SK-N-SH treated with all-trans-retinoic acid at 6 μM for 48 hours (cell line): ENCODE measurements at regions not wholly inside any gene's neighbourhood (a gene's known extent, or its start where the extent isn't known, plus 50 kb on each side); places are given as distances from the start of the nearest gene placed in this dataset.

Source experiments
- ATAC-seq: fragments of 200-7000 bp; cut with Tn5 transposase; 3 replicates; pipeline ENCODE4 v1.9.1; 2020; ENCODE audit warnings: mild to moderate bottlenecking, moderate library complexity
- ARNTL ChIP-seq: fragments of 450-650 bp; formaldehyde crosslinking; IDR thresholded peaks from 2 replicates; pipeline ENCODE4 v1.5.0; 2020; ENCODE audit warnings: low read depth, mild to moderate bottlenecking, moderate library complexity, borderline replicate concordance
- BACH2 ChIP-seq: fragments of 250-450 bp; sonication (Bioruptor Pico); IDR thresholded peaks from 2 replicates; pipeline ENCODE4 v1.9.0; 2021; ENCODE audit warnings: mild to moderate bottlenecking, borderline replicate concordance
- CREB5 ChIP-seq: fragments of 250-450 bp; sonication (Bioruptor Pico); IDR thresholded peaks from 2 replicates; pipeline ENCODE4 v1.5.1; 2020; ENCODE audit warnings: low read depth, mild to moderate bottlenecking, moderate library complexity
- CSDC2 ChIP-seq: fragments of 250-450 bp; sonication (Bioruptor Pico); IDR thresholded peaks from 2 replicates; pipeline ENCODE4 v1.5.0; 2020; ENCODE audit warnings: mild to moderate bottlenecking, moderate library complexity
- ESRRG ChIP-seq: fragments of 250-450 bp; sonication (Bioruptor Pico); IDR thresholded peaks from 2 replicates; pipeline ENCODE4 v1.6.1; 2021; ENCODE audit warnings: mild to moderate bottlenecking
- GLIS3 ChIP-seq: fragments of 250-450 bp; sonication (Bioruptor Pico); IDR thresholded peaks from 2 replicates; pipeline ENCODE4 v1.5.0; 2020; ENCODE audit warnings: mild to moderate bottlenecking, moderate library complexity
- ISL1 ChIP-seq: fragments of 250-450 bp; sonication (Bioruptor Pico); IDR thresholded peaks from 2 replicates; pipeline ENCODE4 v2.1.2; 2022; ENCODE audit warnings: mild to moderate bottlenecking, moderate library complexity
- OSR1 ChIP-seq: fragments of 250-450 bp; sonication (Bioruptor Pico); IDR thresholded peaks from 2 replicates; pipeline ENCODE4 v1.8.0; 2022; ENCODE audit warnings: moderate library complexity, mild to moderate bottlenecking, inconsistent platforms
- POU6F1 ChIP-seq: fragments of 250-450 bp; sonication (Bioruptor Pico); IDR thresholded peaks from 2 replicates; pipeline ENCODE4 v1.8.0; 2021; ENCODE audit warnings: low read depth, mild to moderate bottlenecking, moderate library complexity, borderline replicate concordance
- PPARA ChIP-seq: fragments of 250-450 bp; sonication (Bioruptor Pico); IDR thresholded peaks from 2 replicates; pipeline ENCODE4 v1.5.0; 2020; ENCODE audit warnings: mild to moderate bottlenecking, borderline replicate concordance
- RARB ChIP-seq: fragments of 250-450 bp; sonication (Bioruptor Pico); IDR thresholded peaks from 2 replicates; pipeline ENCODE4 v1.8.0; 2021; ENCODE audit warnings: mild to moderate bottlenecking, moderate library complexity
- SNAI2 ChIP-seq: fragments of 250-450 bp; sonication (Bioruptor Pico); IDR thresholded peaks from 2 replicates; pipeline ENCODE4 v1.5.0; 2020; ENCODE audit warnings: mild to moderate bottlenecking, moderate library complexity
- TCF4 ChIP-seq: fragments of 250-450 bp; sonication (Bioruptor Pico); IDR thresholded peaks from 2 replicates; pipeline ENCODE4 v1.8.0; 2021; ENCODE audit warnings: mild to moderate bottlenecking, moderate library complexity, borderline replicate concordance
- TOX ChIP-seq: fragments of 250-450 bp; sonication (Bioruptor Pico); IDR thresholded peaks from 2 replicates; pipeline ENCODE4 v1.8.0; 2021; ENCODE audit warnings: mild to moderate bottlenecking, moderate library complexity, borderline replicate concordance
- ZC3H10 ChIP-seq: fragments of 250-450 bp; sonication (Bioruptor Pico); IDR thresholded peaks from 2 replicates; pipeline ENCODE4 v1.5.1; 2021; ENCODE audit warnings: mild to moderate bottlenecking, moderate library complexity
- ZFP3 ChIP-seq: fragments of 250-450 bp; sonication (Bioruptor Pico); IDR thresholded peaks from 2 replicates; pipeline ENCODE4 v1.5.0; 2020; ENCODE audit warnings: mild to moderate bottlenecking, moderate library complexity
- ZFP30 ChIP-seq: fragments of 450-650 bp; formaldehyde crosslinking; IDR thresholded peaks from 2 replicates; pipeline ENCODE4 v1.5.0; 2022; ENCODE audit warnings: mild to moderate bottlenecking, moderate library complexity
- ZNF565 ChIP-seq: fragments of 450-650 bp; formaldehyde crosslinking; conservative IDR thresholded peaks from 2 replicates; pipeline ENCODE4 v1.5.0; 2020; ENCODE audit warnings: low read depth, mild to moderate bottlenecking, moderate library complexity
- ZNF70 ChIP-seq: fragments of 450-650 bp; formaldehyde crosslinking; IDR thresholded peaks from 2 replicates; pipeline ENCODE4 v1.5.0; 2020; ENCODE audit warnings: mild to moderate bottlenecking, moderate library complexity
- ZNF8 ChIP-seq: fragments of 450-650 bp; formaldehyde crosslinking; IDR thresholded peaks from 2 replicates; pipeline ENCODE4 v1.5.0; 2020; ENCODE audit warnings: mild to moderate bottlenecking, moderate library complexity
- TF ChIP-seq, protein P1 (sequence below): fragments of 250-450 bp; sonication (Bioruptor Pico); IDR thresholded peaks from 2 replicates; pipeline ENCODE4 v1.5.0; 2020; ENCODE audit warnings: mild to moderate bottlenecking, moderate library complexity
- TF ChIP-seq, protein P2 (sequence below): fragments of 250-450 bp; sonication (Bioruptor Pico); IDR thresholded peaks from 2 replicates; pipeline ENCODE4 v1.5.1; 2021; ENCODE audit warnings: mild to moderate bottlenecking, moderate library complexity
- TF ChIP-seq, protein P3 (sequence below): fragments of 250-450 bp; sonication (Bioruptor Pico); IDR thresholded peaks from 2 replicates; pipeline ENCODE4 v1.8.0; 2020; ENCODE audit warnings: mild to moderate bottlenecking, moderate library complexity, borderline replicate concordance

GRCh38 chr9:89835666-89836065 lies 230.9 kb downstream of the GADD45G start:
- no peak for TF ChIP-seq ZC3H10 (CRISPR knock-in tag)
- TF ChIP-seq GLIS3 (CRISPR knock-in tag), result no peak
- TF ChIP-seq CSDC2 (CRISPR knock-in tag), result no peak
- TF ChIP-seq ZFP30 (CRISPR knock-in tag), result no peak
- no peak for TF ChIP-seq ZNF8
- no peak for TF ChIP-seq BACH2 (CRISPR knock-in tag)
- TF ChIP-seq, protein P1, sequence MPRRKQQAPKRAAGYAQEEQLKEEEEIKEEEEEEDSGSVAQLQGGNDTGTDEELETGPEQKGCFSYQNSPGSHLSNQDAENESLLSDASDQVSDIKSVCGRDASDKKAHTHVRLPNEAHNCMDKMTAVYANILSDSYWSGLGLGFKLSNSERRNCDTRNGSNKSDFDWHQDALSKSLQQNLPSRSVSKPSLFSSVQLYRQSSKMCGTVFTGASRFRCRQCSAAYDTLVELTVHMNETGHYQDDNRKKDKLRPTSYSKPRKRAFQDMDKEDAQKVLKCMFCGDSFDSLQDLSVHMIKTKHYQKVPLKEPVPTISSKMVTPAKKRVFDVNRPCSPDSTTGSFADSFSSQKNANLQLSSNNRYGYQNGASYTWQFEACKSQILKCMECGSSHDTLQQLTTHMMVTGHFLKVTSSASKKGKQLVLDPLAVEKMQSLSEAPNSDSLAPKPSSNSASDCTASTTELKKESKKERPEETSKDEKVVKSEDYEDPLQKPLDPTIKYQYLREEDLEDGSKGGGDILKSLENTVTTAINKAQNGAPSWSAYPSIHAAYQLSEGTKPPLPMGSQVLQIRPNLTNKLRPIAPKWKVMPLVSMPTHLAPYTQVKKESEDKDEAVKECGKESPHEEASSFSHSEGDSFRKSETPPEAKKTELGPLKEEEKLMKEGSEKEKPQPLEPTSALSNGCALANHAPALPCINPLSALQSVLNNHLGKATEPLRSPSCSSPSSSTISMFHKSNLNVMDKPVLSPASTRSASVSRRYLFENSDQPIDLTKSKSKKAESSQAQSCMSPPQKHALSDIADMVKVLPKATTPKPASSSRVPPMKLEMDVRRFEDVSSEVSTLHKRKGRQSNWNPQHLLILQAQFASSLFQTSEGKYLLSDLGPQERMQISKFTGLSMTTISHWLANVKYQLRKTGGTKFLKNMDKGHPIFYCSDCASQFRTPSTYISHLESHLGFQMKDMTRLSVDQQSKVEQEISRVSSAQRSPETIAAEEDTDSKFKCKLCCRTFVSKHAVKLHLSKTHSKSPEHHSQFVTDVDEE (CRISPR knock-in tag), result no peak
- no peak for TF ChIP-seq OSR1 (CRISPR knock-in tag)
- TF ChIP-seq, protein P2, sequence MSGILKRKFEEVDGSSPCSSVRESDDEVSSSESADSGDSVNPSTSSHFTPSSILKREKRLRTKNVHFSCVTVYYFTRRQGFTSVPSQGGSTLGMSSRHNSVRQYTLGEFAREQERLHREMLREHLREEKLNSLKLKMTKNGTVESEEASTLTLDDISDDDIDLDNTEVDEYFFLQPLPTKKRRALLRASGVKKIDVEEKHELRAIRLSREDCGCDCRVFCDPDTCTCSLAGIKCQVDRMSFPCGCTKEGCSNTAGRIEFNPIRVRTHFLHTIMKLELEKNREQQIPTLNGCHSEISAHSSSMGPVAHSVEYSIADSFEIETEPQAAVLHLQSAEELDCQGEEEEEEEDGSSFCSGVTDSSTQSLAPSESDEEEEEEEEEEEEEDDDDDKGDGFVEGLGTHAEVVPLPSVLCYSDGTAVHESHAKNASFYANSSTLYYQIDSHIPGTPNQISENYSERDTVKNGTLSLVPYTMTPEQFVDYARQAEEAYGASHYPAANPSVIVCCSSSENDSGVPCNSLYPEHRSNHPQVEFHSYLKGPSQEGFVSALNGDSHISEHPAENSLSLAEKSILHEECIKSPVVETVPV (CRISPR knock-in tag), result no peak
- TF ChIP-seq CREB5, result no peak
- TF ChIP-seq ARNTL (CRISPR knock-in tag), result no peak
- TF ChIP-seq ZNF70 (CRISPR knock-in tag), result no peak
- no peak for TF ChIP-seq SNAI2
- no peak for TF ChIP-seq POU6F1 (CRISPR knock-in tag)
- no peak for TF ChIP-seq RARB (CRISPR knock-in tag)
- TF ChIP-seq ZFP3 (CRISPR knock-in tag), result no peak
- TF ChIP-seq ESRRG (CRISPR knock-in tag), result no peak
- no peak for TF ChIP-seq TOX (CRISPR knock-in tag)
- TF ChIP-seq ZNF565 (CRISPR knock-in tag), result no peak
- ATAC-seq, result no peak

GRCh38 chr9:89837162-89837933 lies 232.5 kb downstream of the GADD45G start:
- no peak for ATAC-seq
- TF ChIP-seq ISL1 (CRISPR knock-in tag) (no peak), ARNTL (CRISPR knock-in tag) (no peak), TCF4 (CRISPR knock-in tag) (no peak), ZFP3 (CRISPR knock-in tag) (no peak), ESRRG (CRISPR knock-in tag) (no peak), SNAI2 (no peak), ZNF70 (CRISPR knock-in tag) (no peak), PPARA (no peak), CREB5 (no peak), OSR1 (CRISPR knock-in tag) (no peak), ZNF8 (no peak), GLIS3 (CRISPR knock-in tag) (no peak), BACH2 (CRISPR knock-in tag) (no peak), ZC3H10 (CRISPR knock-in tag) (no peak), TOX (CRISPR knock-in tag) (no peak)
- TF ChIP-seq, protein P2 (CRISPR knock-in tag), result no peak
- TF ChIP-seq, protein P1 (CRISPR knock-in tag), result no peak
- TF ChIP-seq, protein P3, sequence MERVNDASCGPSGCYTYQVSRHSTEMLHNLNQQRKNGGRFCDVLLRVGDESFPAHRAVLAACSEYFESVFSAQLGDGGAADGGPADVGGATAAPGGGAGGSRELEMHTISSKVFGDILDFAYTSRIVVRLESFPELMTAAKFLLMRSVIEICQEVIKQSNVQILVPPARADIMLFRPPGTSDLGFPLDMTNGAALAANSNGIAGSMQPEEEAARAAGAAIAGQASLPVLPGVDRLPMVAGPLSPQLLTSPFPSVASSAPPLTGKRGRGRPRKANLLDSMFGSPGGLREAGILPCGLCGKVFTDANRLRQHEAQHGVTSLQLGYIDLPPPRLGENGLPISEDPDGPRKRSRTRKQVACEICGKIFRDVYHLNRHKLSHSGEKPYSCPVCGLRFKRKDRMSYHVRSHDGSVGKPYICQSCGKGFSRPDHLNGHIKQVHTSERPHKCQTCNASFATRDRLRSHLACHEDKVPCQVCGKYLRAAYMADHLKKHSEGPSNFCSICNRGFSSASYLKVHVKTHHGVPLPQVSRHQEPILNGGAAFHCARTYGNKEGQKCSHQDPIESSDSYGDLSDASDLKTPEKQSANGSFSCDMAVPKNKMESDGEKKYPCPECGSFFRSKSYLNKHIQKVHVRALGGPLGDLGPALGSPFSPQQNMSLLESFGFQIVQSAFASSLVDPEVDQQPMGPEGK (CRISPR knock-in tag), result no peak
